Peyer's patch (tissue), 4 donors: ENCODE measurements at regions not wholly inside any gene's neighbourhood (a gene's known extent, or its start where the extent isn't known, plus 50 kb on each side); places are given as distances from the start of the nearest gene placed in this dataset.

Experiments used
- POLR2A ChIP-seq, 2 donors: fragments of 450-650 bp; IDR thresholded peaks; one replicate each; pipeline ENCODE4 v1.5.1; 2017; ENCODE audit warnings: antibody characterized with exemption in 2 of 2, mild to moderate bottlenecking in 2 of 2, moderate library complexity in 2 of 2
- TF ChIP-seq, protein P1 (sequence below), 6 experiments: fragments of 450-650 bp in 4 of 6; fragments of 200-600 bp in 2 of 6; sonication (generic) in 1 of 6; IDR thresholded peaks; one replicate each; pipeline ENCODE4 v1.5.1; 2017 to 2019; ENCODE audit warnings: antibody characterized with exemption in 6 of 6, mild to moderate bottlenecking in 3 of 6, moderate library complexity in 1 of 6

DNA sequence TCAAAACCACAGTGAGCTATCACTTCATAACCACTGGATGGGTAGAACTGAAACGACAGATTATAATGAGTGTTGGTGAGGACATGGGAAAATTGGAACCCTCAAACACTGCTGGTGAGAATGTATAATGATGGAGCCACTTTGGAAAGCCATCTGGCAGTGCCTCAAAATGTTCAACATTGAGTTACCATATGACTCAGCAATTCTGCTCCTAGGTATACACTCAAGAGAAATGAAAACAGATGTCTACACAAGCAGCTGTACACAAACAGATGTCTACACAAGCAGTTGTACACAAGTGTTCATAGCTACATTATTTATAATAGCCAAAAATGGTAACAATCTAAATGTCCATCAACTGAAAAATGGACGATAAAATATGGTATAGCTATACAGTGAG is 143.9 kb downstream of the PDGFRA start:
- TF ChIP-seq, protein P1, sequence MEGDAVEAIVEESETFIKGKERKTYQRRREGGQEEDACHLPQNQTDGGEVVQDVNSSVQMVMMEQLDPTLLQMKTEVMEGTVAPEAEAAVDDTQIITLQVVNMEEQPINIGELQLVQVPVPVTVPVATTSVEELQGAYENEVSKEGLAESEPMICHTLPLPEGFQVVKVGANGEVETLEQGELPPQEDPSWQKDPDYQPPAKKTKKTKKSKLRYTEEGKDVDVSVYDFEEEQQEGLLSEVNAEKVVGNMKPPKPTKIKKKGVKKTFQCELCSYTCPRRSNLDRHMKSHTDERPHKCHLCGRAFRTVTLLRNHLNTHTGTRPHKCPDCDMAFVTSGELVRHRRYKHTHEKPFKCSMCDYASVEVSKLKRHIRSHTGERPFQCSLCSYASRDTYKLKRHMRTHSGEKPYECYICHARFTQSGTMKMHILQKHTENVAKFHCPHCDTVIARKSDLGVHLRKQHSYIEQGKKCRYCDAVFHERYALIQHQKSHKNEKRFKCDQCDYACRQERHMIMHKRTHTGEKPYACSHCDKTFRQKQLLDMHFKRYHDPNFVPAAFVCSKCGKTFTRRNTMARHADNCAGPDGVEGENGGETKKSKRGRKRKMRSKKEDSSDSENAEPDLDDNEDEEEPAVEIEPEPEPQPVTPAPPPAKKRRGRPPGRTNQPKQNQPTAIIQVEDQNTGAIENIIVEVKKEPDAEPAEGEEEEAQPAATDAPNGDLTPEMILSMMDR (IDR thresholded peaks at IDR 0.05): no peak
- TF ChIP-seq POLR2A (IDR thresholded peaks at IDR 0.05): no peak
